ENCODE measurements at regions not wholly inside any gene's neighbourhood (a gene's known extent, or its start where the extent isn't known, plus 50 kb on each side); places are given as distances from the start of the nearest gene placed in this dataset.

DNA sequence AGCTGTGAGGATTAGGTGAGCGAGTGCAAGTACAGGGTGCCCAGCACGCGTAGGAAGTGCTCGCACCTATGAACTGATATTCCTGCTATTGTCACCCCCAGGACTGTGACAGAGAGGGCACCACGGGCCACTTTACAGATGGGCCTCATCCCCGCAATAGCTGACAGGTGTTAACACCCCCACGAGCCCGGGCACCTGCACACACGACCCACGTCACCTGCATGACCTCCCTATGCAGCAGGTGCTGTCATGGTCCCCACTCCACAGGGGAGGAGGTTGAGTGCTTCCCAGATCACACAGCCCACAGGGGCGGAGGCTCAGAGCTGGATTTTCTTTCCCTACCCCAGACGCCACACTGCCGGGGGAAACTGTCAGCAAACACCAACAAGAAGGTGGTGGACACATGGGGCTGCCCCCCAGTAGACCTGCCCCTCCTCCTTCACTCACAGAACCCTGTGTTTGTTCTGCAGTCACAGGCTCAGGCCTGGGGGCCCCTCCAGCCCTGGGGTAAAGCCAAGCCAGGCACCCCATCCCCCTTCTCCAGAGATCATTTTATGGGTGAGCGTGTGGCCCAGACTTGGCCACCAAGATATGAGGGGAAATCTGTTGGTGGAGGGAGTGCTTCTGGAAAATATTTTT, 465.5 kb downstream of the MATN1 start:
- no peak for DNase-seq (ENCODE audit: low spot score)
- FAIRE-seq, result no peak

DNA sequence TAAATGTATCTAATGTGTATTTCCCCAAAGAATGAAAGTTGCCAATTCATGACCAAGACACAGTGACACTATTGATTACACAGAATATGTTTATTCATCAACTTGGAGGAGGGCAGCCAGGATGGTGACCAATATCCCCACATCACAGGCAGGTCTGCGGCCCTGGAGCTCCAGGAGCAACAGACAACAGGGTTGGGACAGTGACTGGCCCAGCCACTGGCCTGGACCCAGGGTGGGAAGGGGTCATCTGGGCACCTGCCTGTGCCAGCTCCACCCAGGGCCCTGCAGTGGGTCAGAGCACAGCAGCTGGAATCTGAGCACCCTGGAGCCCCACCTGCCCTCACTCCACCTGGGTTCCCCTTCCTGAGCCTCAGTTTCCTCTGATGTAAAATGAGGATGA, 466.1 kb downstream of the MATN1 start:
- FAIRE-seq (no peak), DNase-seq (ENCODE audit: low spot score) (no peak)

DNA sequence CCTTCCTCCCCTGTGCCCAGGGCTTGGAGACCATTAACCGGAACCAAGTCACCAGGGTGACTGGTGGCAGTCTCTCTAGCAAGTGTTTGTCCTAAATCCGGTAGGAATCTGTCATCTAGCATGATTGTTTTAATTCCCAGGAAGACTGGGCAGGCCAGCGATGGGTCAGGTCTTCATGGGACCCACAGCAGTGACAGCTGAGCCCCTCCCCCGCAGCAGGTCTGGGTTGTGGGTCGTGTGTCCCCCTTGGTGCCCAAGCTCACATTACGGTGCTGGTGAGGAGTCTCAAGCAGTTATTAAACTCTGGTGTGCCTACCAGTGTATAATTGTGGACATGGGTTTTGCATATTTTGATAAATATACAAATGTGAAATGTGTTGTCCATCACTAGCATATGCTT, 466.5 kb downstream of the MATN1 start:
- FAIRE-seq (no peak), DNase-seq (ENCODE audit: low spot score) (no peak)

DNA sequence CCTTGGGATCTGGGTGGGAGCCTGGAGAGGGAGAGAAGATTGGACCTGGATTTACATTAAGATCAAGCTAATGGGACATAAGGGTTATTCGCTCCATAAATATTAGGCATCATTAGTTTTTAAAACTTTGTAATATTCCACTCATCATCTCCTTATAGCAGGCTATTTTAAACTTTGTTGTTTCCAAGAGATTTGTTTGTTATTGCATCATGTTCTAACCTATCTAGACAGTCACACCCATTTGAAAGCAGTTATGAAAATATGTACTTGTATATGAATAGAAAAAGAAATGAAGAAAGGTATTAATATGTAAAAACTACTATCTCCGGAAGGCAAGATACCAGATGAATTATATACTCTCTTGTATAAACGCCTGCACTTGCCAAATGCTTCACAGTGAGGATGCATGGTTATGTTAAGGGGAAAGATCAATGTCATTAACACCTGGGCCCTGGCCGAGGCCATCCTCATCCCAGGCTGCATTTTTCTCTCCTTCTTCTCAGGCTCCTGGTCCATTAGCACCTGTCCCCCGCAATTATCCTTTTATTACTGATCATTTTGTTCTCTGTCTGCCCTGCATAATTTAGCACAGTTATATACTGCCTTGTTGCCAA, 468.2 kb downstream of the MATN1 start:
- DNase-seq (ENCODE audit: low spot score) (no peak), FAIRE-seq (no peak)

DNA sequence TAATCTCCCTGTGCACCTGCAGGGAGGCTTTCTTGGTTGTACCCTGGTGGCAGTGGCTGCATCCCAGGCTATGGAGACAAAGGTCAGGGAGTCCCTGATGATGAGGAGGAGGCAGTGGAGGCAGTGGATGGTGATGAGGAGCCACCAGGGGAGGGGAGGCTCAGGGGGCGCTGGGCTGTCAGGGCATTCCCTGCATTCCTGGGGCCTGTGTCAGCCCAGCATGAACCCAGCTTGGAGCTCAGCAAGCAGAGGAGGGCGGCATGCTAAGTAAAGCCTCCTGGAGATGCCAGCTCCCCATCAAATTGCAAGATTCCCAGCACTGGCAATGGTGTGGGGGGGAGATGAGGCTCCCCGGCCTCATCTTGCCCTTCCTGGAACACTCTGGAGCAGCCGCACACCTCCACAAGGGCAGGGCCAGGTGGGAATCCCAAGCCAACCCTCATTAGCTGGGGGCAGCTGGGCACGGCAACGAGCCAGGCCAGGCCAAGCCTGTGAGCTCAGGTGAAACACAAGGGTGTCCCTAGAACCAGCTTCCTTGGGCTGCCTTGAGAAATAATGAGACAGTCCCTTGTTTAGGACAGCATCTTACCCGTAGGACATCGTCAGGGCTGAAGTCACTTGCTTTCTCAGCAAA, 469.5 kb downstream of the MATN1 start:
- DNase-seq (ENCODE audit: low spot score) (no peak), FAIRE-seq (no peak)

DNA sequence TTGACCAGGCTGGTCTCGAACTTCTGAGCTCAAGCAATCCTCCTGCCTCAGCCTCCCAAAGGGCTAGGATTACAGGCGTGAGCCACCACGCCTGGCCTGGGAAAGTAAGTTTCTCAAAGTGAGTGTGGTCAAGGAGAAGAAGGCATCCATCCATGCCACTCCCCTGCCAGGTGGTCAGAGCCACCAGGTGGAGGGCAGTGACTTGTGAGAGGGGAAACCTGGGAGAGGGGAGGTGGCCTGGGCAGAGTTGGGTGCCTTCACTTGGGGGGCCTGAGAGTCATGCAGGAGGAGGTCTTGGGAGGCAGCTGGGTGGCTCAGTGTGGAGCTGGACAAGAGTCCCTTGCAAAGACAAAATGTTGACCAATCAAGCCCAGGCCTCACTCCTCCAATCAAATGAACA, 470.0 kb downstream of the MATN1 start:
- DNase-seq (ENCODE audit: low spot score) (no peak), FAIRE-seq (no peak)

DNA sequence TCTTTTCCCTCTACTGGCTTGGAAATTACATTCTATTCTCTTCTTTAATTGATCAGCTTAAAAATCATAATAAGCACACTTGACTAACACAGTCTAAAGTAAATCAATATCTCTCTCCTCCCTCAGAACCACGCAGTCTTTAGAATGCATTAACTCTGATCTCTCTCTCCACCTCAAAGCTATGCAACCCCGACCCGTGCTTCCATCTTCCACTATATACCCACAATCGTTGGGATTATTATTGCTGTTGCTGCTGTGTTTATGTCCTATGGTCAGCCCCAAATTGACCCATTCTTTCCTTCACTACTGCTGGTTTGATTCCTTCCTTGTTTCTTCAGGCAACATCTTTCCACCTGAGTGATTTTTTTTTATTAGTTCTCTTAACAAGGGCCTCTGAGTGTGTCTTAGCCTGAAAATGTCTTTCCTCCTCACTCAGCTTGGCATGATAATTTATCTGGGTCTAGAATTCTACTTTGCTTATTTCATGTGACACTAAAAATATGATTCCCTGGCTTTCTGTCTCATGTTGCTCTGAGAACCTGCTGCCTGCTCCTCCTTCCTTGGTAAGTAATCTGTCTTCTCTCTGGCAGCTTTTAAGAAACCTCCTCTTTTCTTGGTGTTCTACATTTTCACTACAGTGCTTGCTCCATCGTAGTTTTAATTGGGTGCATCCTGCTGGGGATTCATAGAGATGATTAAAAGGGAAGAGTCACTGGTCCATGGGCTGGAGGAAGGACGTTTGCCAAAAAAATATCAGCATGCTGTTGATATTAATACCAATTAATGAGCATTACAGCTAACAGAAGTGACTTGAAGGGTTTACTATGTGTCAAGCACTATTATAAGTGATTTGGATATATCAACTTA, 472.2 kb downstream of the MATN1 start:
- no peak for FAIRE-seq
- DNase-seq (ENCODE audit: low spot score), result no peak

DNA sequence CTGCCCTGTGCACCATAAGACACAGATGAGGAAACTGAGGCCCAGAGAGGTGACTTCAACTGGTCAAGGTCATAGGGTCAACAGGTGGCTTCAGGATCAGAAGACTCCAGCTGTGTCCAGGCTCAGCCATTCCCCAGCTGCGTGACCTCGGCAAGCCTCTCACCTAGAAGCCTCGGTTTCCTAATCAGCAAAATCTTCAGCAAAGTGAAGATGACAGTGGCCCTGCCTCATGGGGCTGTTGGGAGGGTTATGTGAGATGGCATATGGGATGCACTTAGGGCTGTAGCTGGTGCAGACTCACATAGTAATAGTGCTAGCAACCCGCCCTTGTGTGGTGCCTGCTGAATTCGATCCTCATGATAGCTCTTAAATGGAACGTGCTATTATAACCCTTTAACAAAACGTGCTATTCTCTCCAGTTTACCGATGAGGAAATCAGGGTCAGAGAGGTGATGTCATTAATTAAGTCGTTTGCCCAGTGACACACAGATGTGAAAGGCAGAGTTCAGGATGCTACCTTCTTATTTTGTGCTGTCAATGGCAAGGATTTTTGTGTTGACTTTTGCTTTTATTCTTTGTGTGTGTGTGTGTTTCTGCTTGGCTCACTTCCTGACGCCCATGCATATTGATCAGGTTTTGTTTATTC, 472.9 kb downstream of the MATN1 start:
- DNase-seq (ENCODE audit: low spot score), result no peak
- no peak for FAIRE-seq

DNA sequence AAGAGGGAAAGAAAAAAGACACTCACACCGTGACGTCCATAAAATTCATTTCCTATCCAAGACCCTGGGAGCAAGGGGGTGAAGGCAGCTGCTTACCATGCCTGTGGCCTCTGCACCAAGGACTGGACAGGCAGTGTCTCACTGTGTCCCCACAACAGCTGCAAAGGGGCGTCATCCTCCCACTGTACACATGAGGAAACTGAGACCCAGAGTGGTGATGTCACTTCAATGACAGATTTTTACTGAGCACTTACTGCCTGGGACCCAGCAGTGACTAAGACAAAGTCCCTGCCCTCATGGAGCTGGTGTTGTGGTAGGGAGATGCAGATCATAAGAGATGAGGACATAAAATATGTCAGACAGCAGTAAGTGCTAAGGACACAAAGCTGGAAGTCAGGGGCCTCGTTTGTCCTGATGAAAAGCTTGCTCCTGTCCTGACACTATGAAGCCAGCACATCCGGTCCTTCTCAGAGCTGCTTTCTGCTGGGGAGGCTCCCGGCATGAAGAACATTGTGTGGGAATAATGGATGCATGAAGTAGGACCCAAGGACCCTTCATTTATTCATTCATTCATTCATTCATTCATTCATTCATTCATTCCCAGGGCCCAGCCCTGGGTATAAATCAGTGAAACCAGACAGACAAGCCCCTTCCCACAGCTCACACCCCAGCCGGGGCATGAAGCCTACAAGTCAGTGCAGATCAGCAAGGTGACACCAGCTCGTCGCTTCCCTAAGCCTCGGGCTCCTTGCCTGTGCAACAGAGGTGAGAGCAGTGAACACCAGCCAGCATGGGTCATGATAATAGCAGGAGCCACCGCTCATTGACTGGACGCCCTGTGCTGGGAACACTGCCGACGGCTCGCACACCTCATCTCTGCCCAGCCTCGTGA, 473.7 kb downstream of the MATN1 start:
- FAIRE-seq (no peak), DNase-seq (ENCODE audit: low spot score) (no peak)

DNA sequence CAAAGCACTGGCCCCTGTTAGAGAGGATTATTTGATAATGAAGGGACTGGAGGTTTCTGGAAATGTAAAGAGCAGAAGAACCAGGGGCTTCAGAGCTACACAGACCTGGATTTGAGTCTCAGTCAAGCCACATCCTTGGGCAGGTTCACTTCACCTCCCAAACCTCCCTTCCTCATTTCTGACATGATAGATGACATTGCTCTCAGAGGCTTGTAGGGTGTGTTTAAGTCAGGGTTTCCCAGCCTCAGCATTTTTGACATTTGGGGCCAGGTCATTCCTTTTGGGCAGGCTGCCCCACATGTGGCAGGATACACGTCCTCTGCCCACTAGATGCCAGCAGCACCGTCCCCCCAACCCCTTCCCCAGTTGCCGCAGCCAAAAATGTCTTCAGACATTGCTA, 474.6 kb downstream of the MATN1 start:
- FAIRE-seq (no peak), DNase-seq (ENCODE audit: low spot score) (no peak)

DNA sequence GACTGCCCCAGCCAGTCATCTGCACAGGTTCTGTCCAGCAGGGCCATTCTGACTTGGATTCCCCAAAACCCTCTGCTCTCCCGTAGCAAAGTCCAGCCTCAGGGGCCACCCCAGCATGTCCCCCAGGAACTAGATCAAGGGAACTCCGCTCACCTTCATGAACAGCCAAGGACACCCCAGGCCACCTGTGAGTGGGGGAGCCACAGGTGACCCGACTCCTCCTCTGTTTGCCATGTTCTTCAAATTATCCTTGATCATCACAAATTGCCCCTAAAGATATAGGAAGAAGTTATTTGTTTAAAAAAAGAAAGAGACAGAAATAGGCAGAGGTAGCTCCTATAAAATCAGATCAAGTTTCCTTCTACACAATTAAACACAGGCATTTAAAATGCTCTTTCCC, 475.0 kb downstream of the MATN1 start:
- FAIRE-seq (no peak), DNase-seq (ENCODE audit: low spot score) (no peak)

DNA sequence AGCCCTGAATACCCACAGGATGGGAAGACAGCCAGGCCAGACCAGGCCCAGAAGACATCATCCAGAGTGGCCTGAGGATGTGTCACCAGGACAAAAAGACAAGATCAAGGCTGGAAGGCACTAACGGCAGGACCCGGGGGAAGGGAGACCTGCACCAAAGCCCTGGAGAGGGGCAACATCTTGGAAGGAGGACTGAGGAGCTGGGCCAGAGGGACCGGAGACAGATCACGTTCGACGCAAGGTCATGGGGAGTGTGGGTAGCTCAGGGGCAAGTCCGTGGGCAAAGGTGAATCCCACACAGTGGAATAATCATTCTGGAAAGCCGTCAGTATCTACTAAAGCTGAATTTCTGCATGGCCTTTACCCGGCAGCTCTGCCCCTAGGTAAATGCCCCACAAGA, 478.6 kb downstream of the MATN1 start:
- FAIRE-seq (no peak), DNase-seq (ENCODE audit: low spot score) (no peak)

DNA sequence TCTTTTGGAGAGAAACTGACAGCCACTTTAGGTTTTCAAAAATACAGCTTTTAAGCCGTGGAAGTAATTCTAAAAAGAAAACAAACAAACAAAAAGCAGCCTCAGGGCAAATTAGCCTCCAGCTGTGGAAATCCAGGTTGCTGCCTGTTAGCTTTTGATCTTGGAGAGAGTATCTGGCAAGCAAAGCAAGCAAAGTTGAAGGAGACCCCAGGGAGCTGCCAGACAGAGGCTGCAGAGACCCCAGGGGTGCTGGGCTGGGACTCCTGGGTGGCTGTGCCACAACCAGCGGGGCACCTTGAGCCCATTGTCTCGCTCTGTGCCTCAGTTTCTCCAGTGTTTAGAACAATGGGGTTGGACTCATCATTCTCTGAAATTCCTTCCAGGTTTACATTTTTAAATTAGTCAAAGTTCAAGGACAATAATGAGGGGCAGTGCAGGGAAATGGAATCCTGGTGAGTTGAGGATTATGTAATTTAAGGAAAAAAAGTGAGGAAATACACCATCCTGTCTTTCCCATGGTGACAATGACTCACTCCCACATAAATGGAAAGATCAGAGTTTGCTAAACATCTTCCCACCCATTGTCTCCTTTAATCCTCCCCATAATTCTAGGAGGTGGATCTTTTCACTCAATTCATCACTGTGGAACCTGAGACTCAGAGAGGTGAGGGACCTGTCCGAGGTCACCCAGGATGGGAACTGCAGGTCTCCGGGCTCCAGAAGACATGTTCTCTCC, 480.5 kb downstream of the MATN1 start:
- DNase-seq (ENCODE audit: low spot score) (no peak), FAIRE-seq (no peak)

DNA sequence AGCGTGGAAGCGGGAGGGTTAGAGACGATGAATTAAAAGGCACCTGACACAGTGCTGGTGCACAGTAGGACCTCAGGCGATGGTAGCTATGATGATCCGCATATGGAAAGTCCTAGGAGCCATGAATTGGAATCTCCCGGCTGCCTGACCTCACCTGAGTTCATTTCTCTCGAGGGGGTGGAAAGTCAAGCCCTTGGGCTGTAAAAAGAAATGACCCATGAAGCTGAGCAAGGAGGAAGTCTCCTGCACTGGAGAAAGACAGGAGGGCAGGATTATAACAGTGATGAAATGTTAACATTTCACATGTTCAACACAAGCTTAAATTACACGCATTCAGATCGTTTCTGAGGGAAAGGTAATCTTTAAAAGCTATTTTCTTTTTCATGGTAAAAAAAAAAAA, 481.2 kb downstream of the MATN1 start:
- FAIRE-seq (no peak), DNase-seq (ENCODE audit: low spot score) (no peak)

DNA sequence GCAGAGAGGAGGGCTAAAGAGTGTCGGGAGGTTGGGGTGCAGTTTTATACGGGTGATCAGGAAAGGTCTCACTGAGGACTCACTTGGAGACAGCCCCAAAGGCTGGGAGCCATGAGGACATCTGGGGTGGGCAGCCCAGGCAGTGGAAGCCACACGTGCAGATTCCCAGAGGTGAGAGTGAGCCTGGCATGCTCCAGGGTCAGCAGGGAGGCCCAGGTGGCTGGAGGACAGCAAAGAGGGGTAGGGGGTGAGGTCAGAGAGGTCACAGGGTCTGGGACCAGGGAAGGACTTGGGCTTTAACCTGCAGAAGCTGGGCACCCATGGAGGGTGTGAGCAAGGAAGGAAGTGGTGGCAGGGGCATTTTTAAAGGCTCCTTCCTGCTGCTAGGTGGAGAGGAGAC, 481.7 kb downstream of the MATN1 start:
- DNase-seq (ENCODE audit: low spot score), result no peak
- FAIRE-seq, result no peak

DNA sequence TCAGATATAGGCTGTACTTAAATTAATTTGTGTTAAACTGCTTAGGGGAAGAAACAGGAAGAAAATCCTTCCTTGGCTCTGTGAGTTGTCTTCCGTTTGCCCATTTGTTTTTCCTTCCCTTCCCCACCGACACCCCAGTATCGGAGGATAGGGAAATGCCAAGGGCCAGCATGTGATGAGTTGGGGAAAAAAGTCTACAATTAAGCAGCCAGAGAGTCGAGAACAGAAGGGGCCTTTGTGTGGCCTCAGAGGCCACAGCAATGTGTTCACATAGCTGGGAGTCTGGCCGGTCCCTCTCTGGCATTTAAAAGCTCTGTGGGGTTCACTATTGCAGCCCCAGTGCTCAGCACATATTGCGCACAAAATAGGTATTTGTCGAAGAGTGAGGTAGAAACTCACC, 489.3 kb downstream of the MATN1 start:
- FAIRE-seq (no peak), DNase-seq (ENCODE audit: low spot score) (no peak)

DNA sequence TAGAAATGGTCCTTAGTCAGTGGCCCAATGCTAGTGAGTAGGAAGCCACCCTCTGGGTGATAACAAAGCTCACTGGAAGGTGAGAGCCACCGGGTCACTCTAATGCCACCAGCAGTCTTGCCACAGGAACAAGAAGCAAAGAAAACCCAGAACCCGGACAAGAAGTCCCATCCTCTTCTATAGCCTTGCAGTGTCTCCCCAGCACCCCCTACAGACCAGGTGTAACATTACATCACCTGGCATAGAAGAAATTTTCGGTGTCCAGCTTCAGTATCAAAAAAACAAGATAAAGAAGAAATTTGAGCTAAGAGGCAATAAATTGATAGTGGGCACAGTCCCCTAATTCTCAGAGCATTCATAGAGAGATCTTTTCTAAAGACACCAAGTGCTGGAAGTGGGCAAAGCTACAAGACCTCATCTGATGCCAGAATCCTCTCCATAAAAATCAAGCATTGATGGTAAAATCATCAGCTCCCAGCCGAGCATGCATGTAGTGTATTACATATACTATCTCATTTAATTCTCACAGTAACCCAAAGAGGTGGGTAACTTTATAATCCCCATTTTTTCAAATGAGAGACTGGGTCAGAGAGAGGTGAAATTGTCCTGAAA, 491.0 kb downstream of the MATN1 start:
- FAIRE-seq (no peak), DNase-seq (ENCODE audit: low spot score) (no peak)

DNA sequence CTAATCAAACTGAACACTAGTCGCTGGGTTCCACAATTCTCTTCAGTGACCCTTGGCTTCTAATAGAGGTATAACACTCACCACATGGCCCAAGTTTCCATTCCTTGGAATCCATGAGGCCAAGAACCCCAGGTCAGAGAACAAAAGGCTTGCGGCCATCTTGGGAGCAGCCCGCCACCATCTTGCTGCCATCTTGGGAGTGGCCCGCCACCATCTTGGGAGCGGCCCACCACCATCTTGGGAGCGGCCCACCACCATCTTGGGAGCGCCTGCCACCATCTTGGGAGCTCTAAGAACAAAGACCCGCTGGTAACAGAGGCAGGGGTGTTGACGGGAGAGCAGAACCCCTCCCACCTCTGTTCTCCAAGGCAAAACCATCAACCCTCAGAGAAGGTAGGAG, 493.4 kb downstream of the MATN1 start:
- DNase-seq (ENCODE audit: low spot score), result no peak
- FAIRE-seq, result no peak

DNA sequence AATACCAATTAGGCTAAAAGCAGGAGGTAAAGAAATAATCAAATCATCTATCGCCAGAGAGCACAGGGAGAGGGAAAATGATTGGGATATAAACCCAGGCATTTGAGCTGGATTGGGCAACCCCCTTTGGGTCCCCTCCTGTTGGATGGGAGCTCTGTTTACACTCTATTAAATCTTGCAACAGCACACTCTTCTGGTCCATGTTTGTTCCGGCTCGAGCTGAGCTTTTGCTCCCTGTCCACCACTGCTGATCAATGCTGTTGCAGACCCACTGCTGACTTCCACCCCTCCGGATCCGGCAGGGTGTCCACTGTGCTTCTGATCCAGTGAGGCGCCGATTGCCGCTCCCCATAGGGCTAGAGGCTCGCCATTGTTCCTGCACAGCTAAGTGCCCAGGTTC, 493.8 kb downstream of the MATN1 start:
- DNase-seq (ENCODE audit: low spot score), result no peak
- FAIRE-seq, result no peak

DNA sequence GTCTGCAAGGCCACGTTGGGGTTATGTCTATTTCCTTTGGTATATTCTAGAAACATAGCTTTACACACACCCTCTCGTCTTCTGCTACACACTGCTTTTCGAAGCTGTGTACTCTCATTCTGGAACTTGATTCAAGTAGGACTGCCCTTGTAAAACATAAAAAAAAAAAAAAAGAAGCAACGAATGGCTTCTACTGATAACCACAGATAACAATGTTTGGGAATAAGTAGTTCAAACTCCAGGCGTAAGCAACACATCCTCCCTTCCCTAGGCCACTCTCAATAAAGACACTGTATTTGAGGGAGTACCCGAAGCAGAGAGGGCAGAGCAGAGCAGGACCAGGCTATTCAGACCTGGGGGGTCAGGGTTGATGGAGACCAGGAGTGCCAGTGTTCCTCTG, 496.7 kb downstream of the MATN1 start:
- DNase-seq (ENCODE audit: low spot score), result no peak

More for the DNA sequence above, 496.7 kb downstream of the MATN1 start:
- no peak for FAIRE-seq

Measured in RCC 7860 (cell line).